Mammary epithelial cell (primary cell): ENCODE measurements at regions not wholly inside any gene's neighbourhood (a gene's known extent, or its start where the extent isn't known, plus 50 kb on each side); places are given as distances from the start of the nearest gene placed in this dataset.

Experiments used
- CTCF ChIP-seq, 2 donors: IDR thresholded peaks in 1 of 2; conservative IDR thresholded peaks in 1 of 2; 2 replicates each; pipeline ENCODE4 v1.5.1; 2011 to 2012; ENCODE audit warnings: inconsistent platforms in 2 of 2, low read length in 2 of 2, mild to moderate bottlenecking in 2 of 2, control low read depth in 1 of 2, low read depth in 1 of 2; ENCODE audit not compliant: insufficient read depth in 1 of 2; ENCODE audit errors: extremely low read depth in 1 of 2
- EZH2 ChIP-seq: IDR thresholded peaks from 2 replicates; pipeline ENCODE4 v1.6.1; 2012; ENCODE audit warnings: low read length, inconsistent platforms, borderline replicate concordance

GRCh38 chr2:38127277-38127676, 51.3 kb upstream of the CYP1B1 start:
- no peak for TF ChIP-seq CTCF (conservative IDR thresholded peaks at IDR 0.05 in 1 of 2, IDR thresholded peaks at IDR 0.05 in 1 of 2; ENCODE audit: extremely low read depth in 1 of 2, insufficient read depth in 1 of 2, low read depth in 1 of 2, low read length in 2 of 2)
- TF ChIP-seq EZH2, result no peak
